WTC11 (cell line): ENCODE measurements at regions not wholly inside any gene's neighbourhood (a gene's known extent, or its start where the extent isn't known, plus 50 kb on each side); places are given as distances from the start of the nearest gene placed in this dataset.

Experiments
- ATAC-seq: fragments of 200-7000 bp; cut with Tn5 transposase; 2 replicates; pipeline ENCODE4 v1.10.0; 2021; ENCODE audit warnings: mild to moderate bottlenecking, moderate library complexity
- CTCF ChIA-PET: fragments of 300-600 bp; sonication (Branson Sonifier 250); formaldehyde crosslinking; loops from one replicate; lab custom pipeline; 2021; ENCODE audit warnings: antibody characterized with exemption; lab: Charles Lee
- POLR2A ChIA-PET: fragments of 350-600 bp; sonication (Branson Sonifier 250); formaldehyde crosslinking; loops from one replicate; lab custom pipeline; 2021; ENCODE audit warnings: antibody characterized with exemption; lab: Charles Lee
- DNase-seq: peaks from one replicate; pipeline ENCODE4 v3.0.0; 2021; ENCODE audit warnings: low spot score
- H3K27ac Mint-ChIP-seq: 2 replicates; pipeline ENCODE4 v1.8.0; 2021; ENCODE audit warnings: mixed read lengths
- H3K27me3 Mint-ChIP-seq: 2 replicates; pipeline ENCODE4 v1.8.0; 2021; ENCODE audit warnings: low read depth, mild to moderate bottlenecking, moderate library complexity, mixed read lengths
- H3K36me3 Mint-ChIP-seq: 2 replicates; pipeline ENCODE4 v1.8.0; 2021; ENCODE audit warnings: mixed read lengths
- H3K4me1 Mint-ChIP-seq: 2 replicates; pipeline ENCODE4 v1.8.0; 2022; ENCODE audit warnings: mixed read lengths
- H3K4me3 Mint-ChIP-seq: 2 replicates; pipeline ENCODE4 v1.8.0; 2021; ENCODE audit warnings: mild to moderate bottlenecking, moderate library complexity, mixed read lengths
- H3K9me3 Mint-ChIP-seq: 2 replicates; pipeline ENCODE4 v1.8.0; 2021; ENCODE audit warnings: mixed read lengths
- ATF2 ChIP-seq: sonication (generic); formaldehyde crosslinking; IDR thresholded peaks from 2 replicates; pipeline ENCODE4 v1.8.1; 2022; ENCODE audit warnings: low read depth, missing genetic modification reagents, borderline replicate concordance
- CREM ChIP-seq: sonication (generic); formaldehyde crosslinking; IDR thresholded peaks from 2 replicates; pipeline ENCODE4 v1.8.1; 2022; ENCODE audit warnings: mild to moderate bottlenecking, missing genetic modification reagents, moderate library complexity
- E2F4 ChIP-seq: sonication (generic); formaldehyde crosslinking; IDR thresholded peaks from 2 replicates; pipeline ENCODE4 v1.8.1; 2022; ENCODE audit warnings: low read depth, mild to moderate bottlenecking, moderate library complexity, missing genetic modification reagents, borderline replicate concordance
- E2F5 ChIP-seq: sonication (generic); formaldehyde crosslinking; IDR thresholded peaks from 2 replicates; pipeline ENCODE4 v1.8.1; 2022; ENCODE audit warnings: mild to moderate bottlenecking, moderate library complexity, missing genetic modification reagents
- EMX1 ChIP-seq: fragments of 250-450 bp; sonication (Bioruptor Pico); IDR thresholded peaks from 2 replicates; pipeline ENCODE4 v1.8.0; 2021; ENCODE audit warnings: mild to moderate bottlenecking
- ETV6 ChIP-seq: sonication (generic); formaldehyde crosslinking; IDR thresholded peaks from 2 replicates; pipeline ENCODE4 v1.8.1; 2022; ENCODE audit warnings: mild to moderate bottlenecking, missing genetic modification reagents
- FOXJ3 ChIP-seq: sonication (generic); formaldehyde crosslinking; IDR thresholded peaks from 2 replicates; pipeline ENCODE4 v1.9.0; 2021; ENCODE audit warnings: missing genetic modification reagents, mild to moderate bottlenecking, borderline replicate concordance
- FOXP4 ChIP-seq: sonication (generic); formaldehyde crosslinking; IDR thresholded peaks from 2 replicates; pipeline ENCODE4 v1.8.0; 2022; ENCODE audit warnings: mild to moderate bottlenecking, missing genetic modification reagents
- GTF2I ChIP-seq: fragments of 250-450 bp; sonication (Bioruptor Pico); conservative IDR thresholded peaks from 2 replicates; pipeline ENCODE4 v1.4.0; 2021; ENCODE audit warnings: mild to moderate bottlenecking
- IRF2 ChIP-seq: sonication (generic); formaldehyde crosslinking; IDR thresholded peaks from 2 replicates; pipeline ENCODE4 v1.8.0; 2022; ENCODE audit warnings: low read depth, missing genetic modification reagents, borderline replicate concordance
- JAZF1 ChIP-seq: fragments of 250-450 bp; sonication (Bioruptor Pico); IDR thresholded peaks from 2 replicates; pipeline ENCODE4 v1.9.0; 2021; ENCODE audit warnings: moderate library complexity, mild to moderate bottlenecking, inconsistent platforms
- JUN ChIP-seq: sonication (generic); formaldehyde crosslinking; IDR thresholded peaks from 2 replicates; pipeline ENCODE4 v1.8.0; 2023; ENCODE audit warnings: mild to moderate bottlenecking, missing genetic modification reagents
- MYBL2 ChIP-seq: sonication (generic); formaldehyde crosslinking; IDR thresholded peaks from 2 replicates; pipeline ENCODE4 v1.8.1; 2023; ENCODE audit warnings: mild to moderate bottlenecking, moderate library complexity, missing genetic modification reagents
- NFATC4 ChIP-seq: fragments of 250-450 bp; sonication (Bioruptor Pico); IDR thresholded peaks from 2 replicates; pipeline ENCODE4 v1.9.0; 2021; ENCODE audit warnings: mild to moderate bottlenecking
- NFE2L1 ChIP-seq: sonication (generic); formaldehyde crosslinking; IDR thresholded peaks from 2 replicates; pipeline ENCODE4 v1.8.1; 2023; ENCODE audit warnings: missing genetic modification reagents
- NR2C2 ChIP-seq: sonication (generic); formaldehyde crosslinking; IDR thresholded peaks from 2 replicates; pipeline ENCODE4 v1.8.0; 2022; ENCODE audit warnings: mild to moderate bottlenecking, missing genetic modification reagents
- OVOL2 ChIP-seq: fragments of 250-450 bp; sonication (Bioruptor Pico); IDR thresholded peaks from 2 replicates; pipeline ENCODE4 v1.9.0; 2021; ENCODE audit warnings: mild to moderate bottlenecking, borderline replicate concordance
- SMAD3 ChIP-seq: sonication (generic); formaldehyde crosslinking; IDR thresholded peaks from 2 replicates; pipeline ENCODE4 v1.8.0; 2022; ENCODE audit warnings: missing genetic modification reagents, mild to moderate bottlenecking, borderline replicate concordance
- TEAD4 ChIP-seq: sonication (generic); formaldehyde crosslinking; IDR thresholded peaks from 2 replicates; pipeline ENCODE4 v1.8.0; 2022; ENCODE audit warnings: mild to moderate bottlenecking, missing genetic modification reagents
- USF2 ChIP-seq: sonication (generic); formaldehyde crosslinking; IDR thresholded peaks from 2 replicates; pipeline ENCODE4 v1.8.1; 2023; ENCODE audit warnings: mild to moderate bottlenecking, missing genetic modification reagents, moderate library complexity
- ZNF138 ChIP-seq: sonication (generic); formaldehyde crosslinking; conservative IDR thresholded peaks from 2 replicates; pipeline ENCODE4 v1.8.1; 2022; ENCODE audit warnings: mild to moderate bottlenecking, moderate library complexity, missing genetic modification reagents
- ZNF219 ChIP-seq: sonication (generic); formaldehyde crosslinking; IDR thresholded peaks from 2 replicates; pipeline ENCODE4 v1.8.0; 2023; ENCODE audit warnings: missing genetic modification reagents, mild to moderate bottlenecking, borderline replicate concordance
- ZNF232 ChIP-seq: sonication (generic); formaldehyde crosslinking; IDR thresholded peaks from 2 replicates; pipeline ENCODE4 v1.8.0; 2022; ENCODE audit warnings: mild to moderate bottlenecking, missing genetic modification reagents
- ZNF423 ChIP-seq: fragments of 250-450 bp; sonication (Bioruptor Pico); IDR thresholded peaks from 2 replicates; pipeline ENCODE4 v2.1.2; 2022; ENCODE audit warnings: mild to moderate bottlenecking, moderate library complexity
- TF ChIP-seq, protein P1 (sequence below): fragments of 250-450 bp; sonication (Bioruptor Pico); IDR thresholded peaks from 2 replicates; pipeline ENCODE4 v2.1.2; 2022; ENCODE audit warnings: mild to moderate bottlenecking, moderate library complexity
- TF ChIP-seq, protein P2 (sequence below): sonication (generic); formaldehyde crosslinking; conservative IDR thresholded peaks from 2 replicates; pipeline ENCODE4 v1.8.1; 2022; ENCODE audit warnings: mild to moderate bottlenecking, missing genetic modification reagents
- TF ChIP-seq, protein P3 (sequence below): fragments of 250-450 bp; sonication (Bioruptor Pico); IDR thresholded peaks from 2 replicates; pipeline ENCODE4 v1.8.0; 2021; ENCODE audit warnings: mild to moderate bottlenecking

DNA sequence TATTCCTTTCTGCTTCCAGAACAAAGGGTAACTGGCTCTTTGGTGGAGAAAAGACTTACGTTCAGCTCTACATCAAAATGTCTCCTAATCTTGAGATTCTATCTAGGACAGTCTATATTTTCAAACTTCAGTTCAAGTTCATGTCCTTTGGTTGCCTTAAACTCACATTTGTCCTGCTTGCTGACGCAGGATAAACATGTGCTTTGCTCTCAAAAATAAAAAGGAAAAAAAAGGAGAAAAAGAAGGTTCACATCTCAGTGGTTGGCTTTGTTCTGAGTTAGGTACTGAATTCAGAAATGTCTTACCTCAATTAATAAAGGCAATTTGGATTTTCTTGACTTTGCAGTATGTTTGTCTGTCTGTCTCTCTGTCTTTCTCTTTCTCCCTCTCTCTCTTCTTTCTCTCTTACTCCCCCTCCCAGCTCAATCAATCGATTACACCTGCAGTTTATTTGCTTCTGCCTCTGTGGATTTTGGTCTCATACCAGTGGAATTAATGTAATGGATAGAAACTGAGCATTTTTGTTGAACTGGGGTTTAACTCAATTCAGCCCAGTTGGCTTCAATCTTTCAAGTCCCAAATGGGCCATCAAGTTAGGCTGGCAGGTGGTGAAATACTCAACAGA is 72.2 kb upstream of the ADRB1 start:
- H3K4me1 Mint-ChIP-seq: no peaks in the 10 kb centered on the region
- no peak overlapping the region for H3K4me3 Mint-ChIP-seq
- ATAC-seq (no peak), DNase-seq (no peak)
- ChIA-PET POLR2A (no interaction called here), CTCF (interaction anchor here (0.6 kb wide), 1 partner anchor 92 kb away, joined by 3 read pairs; no protein-coding TSS in a partner anchor)
- H3K27me3 Mint-ChIP-seq: peaks cover 26% of the 10 kb centered on the region
- peaks cover 62% of the 10 kb centered on the region for H3K9me3 Mint-ChIP-seq
- H3K27ac Mint-ChIP-seq: no peak overlapping the region
- TF ChIP-seq, protein P1, sequence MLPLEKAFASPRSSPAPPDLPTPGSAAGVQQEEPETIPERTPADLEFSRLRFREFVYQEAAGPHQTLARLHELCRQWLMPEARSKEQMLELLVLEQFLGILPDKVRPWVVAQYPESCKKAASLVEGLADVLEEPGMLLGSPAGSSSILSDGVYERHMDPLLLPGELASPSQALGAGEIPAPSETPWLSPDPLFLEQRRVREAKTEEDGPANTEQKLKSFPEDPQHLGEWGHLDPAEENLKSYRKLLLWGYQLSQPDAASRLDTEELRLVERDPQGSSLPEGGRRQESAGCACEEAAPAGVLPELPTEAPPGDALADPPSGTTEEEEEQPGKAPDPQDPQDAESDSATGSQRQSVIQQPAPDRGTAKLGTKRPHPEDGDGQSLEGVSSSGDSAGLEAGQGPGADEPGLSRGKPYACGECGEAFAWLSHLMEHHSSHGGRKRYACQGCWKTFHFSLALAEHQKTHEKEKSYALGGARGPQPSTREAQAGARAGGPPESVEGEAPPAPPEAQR (CRISPR knock-in tag): no peak
- TF ChIP-seq ZNF138 (CRISPR knock-in tag) (no peak), IRF2 (CRISPR knock-in tag) (no peak), TEAD4 (no peak), NFATC4 (no peak), JUN (no peak), JAZF1 (CRISPR knock-in tag) (no peak), ATF2 (CRISPR knock-in tag) (no peak), GTF2I (no peak), SMAD3 (CRISPR knock-in tag) (no peak), NR2C2 (CRISPR knock-in tag) (no peak), ZNF219 (CRISPR knock-in tag) (no peak), CREM (CRISPR knock-in tag) (no peak), ETV6 (no peak), FOXP4 (CRISPR knock-in tag) (no peak), OVOL2 (CRISPR knock-in tag) (no peak), NFE2L1 (CRISPR knock-in tag) (no peak)
- TF ChIP-seq, protein P2, sequence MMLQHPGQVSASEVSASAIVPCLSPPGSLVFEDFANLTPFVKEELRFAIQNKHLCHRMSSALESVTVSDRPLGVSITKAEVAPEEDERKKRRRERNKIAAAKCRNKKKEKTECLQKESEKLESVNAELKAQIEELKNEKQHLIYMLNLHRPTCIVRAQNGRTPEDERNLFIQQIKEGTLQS (CRISPR knock-in tag): no peak
- peaks cover 34% of the 10 kb centered on the region for H3K36me3 Mint-ChIP-seq

DNA sequence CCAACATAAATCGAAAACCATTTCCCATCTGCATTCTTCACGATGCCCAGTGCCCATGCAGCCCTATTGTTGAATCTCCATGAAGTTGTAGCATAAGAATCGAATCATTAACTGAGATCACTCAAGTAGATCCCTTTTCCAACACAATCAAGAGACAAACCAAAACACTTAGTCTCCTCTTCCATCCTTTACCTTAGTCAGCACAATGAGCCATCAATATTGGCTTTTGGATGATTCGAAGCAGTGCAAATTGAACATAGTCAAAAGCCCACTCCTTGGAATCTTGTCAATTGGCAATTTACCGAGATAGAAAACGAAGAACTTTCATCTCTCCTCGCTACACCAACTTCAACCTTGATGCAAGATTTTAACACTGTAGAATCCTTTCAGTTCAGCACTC is 66.5 kb upstream of the ADRB1 start:
- Mint-ChIP-seq H3K4me3 (no peak overlapping the region), H3K4me1 (peaks cover 24% of the 10 kb centered on the region), H3K36me3 (peaks cover 6% of the 10 kb centered on the region), H3K27ac (no peak overlapping the region), H3K9me3 (peaks cover 35% of the 10 kb centered on the region), H3K27me3 (peaks cover 31% of the 10 kb centered on the region)
- DNase-seq (no peak), ATAC-seq (no peak)
- CTCF ChIA-PET: no interaction called here
- POLR2A ChIA-PET: no interaction called here
- TF ChIP-seq NFE2L1 (CRISPR knock-in tag) (no peak), GTF2I (no peak), MYBL2 (no peak), CREM (CRISPR knock-in tag) (no peak), FOXJ3 (CRISPR knock-in tag) (no peak), USF2 (CRISPR knock-in tag) (no peak), EMX1 (CRISPR knock-in tag) (no peak), E2F5 (CRISPR knock-in tag) (no peak), E2F4 (CRISPR knock-in tag) (no peak), ZNF232 (CRISPR knock-in tag) (no peak), ZNF423 (CRISPR knock-in tag) (no peak)
- TF ChIP-seq, protein P3, sequence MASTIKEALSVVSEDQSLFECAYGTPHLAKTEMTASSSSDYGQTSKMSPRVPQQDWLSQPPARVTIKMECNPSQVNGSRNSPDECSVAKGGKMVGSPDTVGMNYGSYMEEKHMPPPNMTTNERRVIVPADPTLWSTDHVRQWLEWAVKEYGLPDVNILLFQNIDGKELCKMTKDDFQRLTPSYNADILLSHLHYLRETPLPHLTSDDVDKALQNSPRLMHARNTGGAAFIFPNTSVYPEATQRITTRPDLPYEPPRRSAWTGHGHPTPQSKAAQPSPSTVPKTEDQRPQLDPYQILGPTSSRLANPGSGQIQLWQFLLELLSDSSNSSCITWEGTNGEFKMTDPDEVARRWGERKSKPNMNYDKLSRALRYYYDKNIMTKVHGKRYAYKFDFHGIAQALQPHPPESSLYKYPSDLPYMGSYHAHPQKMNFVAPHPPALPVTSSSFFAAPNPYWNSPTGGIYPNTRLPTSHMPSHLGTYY (CRISPR knock-in tag): no peak
